Aorta (tissue), 5 donors: ENCODE measurements at regions not wholly inside any gene's neighbourhood (a gene's known extent, or its start where the extent isn't known, plus 50 kb on each side); places are given as distances from the start of the nearest gene placed in this dataset.

ENCODE experiments used
- ATAC-seq: fragments of 200-7000 bp; cut with Tn5 transposase; one replicate; pipeline ENCODE4 v1.9.1; 2022; ENCODE audit warnings: moderate library complexity; ENCODE audit not compliant: low FRiP score
- DNase-seq, 2 donors: peaks; one replicate each; pipeline ENCODE4 v3.0.0-alpha.2; 2020
- H3K27ac ChIP-seq, 2 donors: one replicate each; pipeline ENCODE4 v1.5.1; 2013; ENCODE audit warnings: low read length in 2 of 2, mild to moderate bottlenecking in 2 of 2, moderate library complexity in 2 of 2, control low read depth in 1 of 2, inconsistent platforms in 1 of 2, low read depth in 1 of 2
- H3K27me3 ChIP-seq, 2 donors: one replicate each; pipeline ENCODE4 v1.6.1; 2013; ENCODE audit warnings: control low read depth in 1 of 2, low read length in 1 of 2, mild to moderate bottlenecking in 1 of 2, moderate library complexity in 1 of 2; ENCODE audit not compliant: insufficient read depth in 2 of 2, control insufficient read depth in 1 of 2
- H3K36me3 ChIP-seq, 2 donors: one replicate each; pipeline ENCODE4 v1.6.1; 2013; ENCODE audit warnings: control low read depth in 1 of 2, low read length in 1 of 2, mild to moderate bottlenecking in 1 of 2; ENCODE audit not compliant: insufficient read depth in 2 of 2, control insufficient read depth in 1 of 2
- H3K4me1 ChIP-seq, 2 donors: one replicate each; pipeline ENCODE4 v1.6.1; 2013; ENCODE audit warnings: low read length in 2 of 2, control low read depth in 1 of 2, mild to moderate bottlenecking in 1 of 2, moderate library complexity in 1 of 2; ENCODE audit not compliant: insufficient read depth in 2 of 2, control insufficient read depth in 1 of 2
- H3K4me3 ChIP-seq, 2 donors: one replicate each; pipeline ENCODE4 v1.5.1; 2013; ENCODE audit warnings: low read length in 2 of 2, control low read depth in 1 of 2, mild to moderate bottlenecking in 1 of 2
- H3K9me3 ChIP-seq: one replicate; pipeline ENCODE4 v1.6.1; 2013; ENCODE audit warnings: mild to moderate bottlenecking, low read length; ENCODE audit not compliant: control insufficient read depth
- WGBS, 2 donors: extraction: QIAGEN DNeasy Blood & Tissue Kit; methylation state at CpG; one replicate each; pipeline ENCODE4 v1.1.7; 2013; 5-methylcytosine and 5-hydroxymethylcytosine counted together
- intact Hi-C, 2 donors: fragments of 100-400 bp; cut with DNase I; formaldehyde crosslinking; loops; one replicate each; pipeline versions ENCODE4 v1.14.2 to v1.15.0; 2022
- donor health status: healthy with polysubstance abuse.
- donor health status: Bipolar disorder and iron deficiency.
- donor health status: DM: no; HTN: no; CAD: no.
- donor health status: DM: no; HTN: no; CAD: no.
- donor health status: DM: yes; HTN: yes; CAD: no.

- no peaks in the 10 kb centered on the region for H3K9me3 ChIP-seq
- 89 to 95% methylated on average over 3 of the region's 3 CpGs for WGBS, 2 donors
- ATAC-seq (no peak), DNase-seq (no peak)
- peaks cover 0 to 1% of the 10 kb centered on the region in 2 donors for H3K4me1 ChIP-seq
- no peaks in the 10 kb centered on the region for H3K27me3 ChIP-seq
- H3K27ac ChIP-seq: no peak overlapping the region
- no peaks in the 10 kb centered on the region for H3K36me3 ChIP-seq
- intact Hi-C loops: no loop called here
- H3K4me3 ChIP-seq: no peak overlapping the region
Measured at GRCh38 chr3:177878192-177878591, 658.0 kb upstream of the KCNMB2 start.

DNA sequence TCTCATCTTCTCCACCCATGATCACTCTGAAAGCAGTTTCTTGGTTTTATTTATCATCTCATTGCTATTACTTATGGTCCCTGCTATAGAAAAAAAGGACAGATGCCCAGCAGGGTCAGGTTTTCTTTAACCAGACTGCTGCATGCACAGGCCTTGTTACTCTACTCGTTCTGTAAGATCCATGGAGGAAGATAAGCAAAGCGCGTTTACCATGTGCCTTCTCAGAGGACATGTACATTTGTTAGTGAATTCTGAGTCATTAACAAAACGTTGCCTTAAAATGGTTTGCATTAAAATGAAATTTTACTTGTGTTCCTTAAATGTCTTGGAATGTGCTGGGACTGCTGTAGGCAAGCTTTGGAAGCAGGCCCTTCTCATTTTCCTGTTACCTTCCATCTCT, 657.3 kb upstream of the KCNMB2 start:
- 76 to 83% methylated on average over 4 of the region's 4 CpGs for WGBS, 2 donors

DNA sequence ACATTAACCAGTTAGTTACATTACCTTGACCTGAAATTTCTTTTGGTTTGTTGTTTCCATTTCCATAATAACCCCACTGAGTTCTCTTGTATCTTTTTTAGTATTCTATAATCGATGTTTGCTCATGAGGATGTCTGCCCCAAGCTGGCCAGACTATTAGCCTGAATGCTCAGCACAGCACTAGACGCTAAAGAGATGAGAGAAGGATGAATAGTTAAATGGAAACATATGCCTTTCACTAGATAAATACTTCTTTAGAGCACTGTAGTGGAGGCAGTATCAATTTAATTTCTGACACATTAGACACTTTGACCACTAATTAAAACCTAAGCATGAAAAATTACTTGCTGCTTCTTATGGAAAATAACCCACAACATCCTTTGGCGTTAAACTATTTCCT, 654.9 kb upstream of the KCNMB2 start:
- Histone ChIP-seq H3K9me3 (no peaks in the 10 kb centered on the region), H3K4me1 (peaks cover 2 to 4% of the 10 kb centered on the region in 2 donors), H3K36me3 (no peaks in the 10 kb centered on the region), H3K4me3 (no peak overlapping the region), H3K27ac (no peak overlapping the region), H3K27me3 (no peaks in the 10 kb centered on the region)
- ATAC-seq (no peak), DNase-seq (no peak)
- intact Hi-C loops: no loop called here
- WGBS, 2 donors: 79 to 86% methylated on average over 3 of the region's 3 CpGs

More for the DNA sequence above, 657.3 kb upstream of the KCNMB2 start:
- H3K4me1 ChIP-seq: peaks cover 0 to 4% of the 10 kb centered on the region in 2 donors
- no peaks in the 10 kb centered on the region for H3K9me3 ChIP-seq
- H3K36me3 ChIP-seq: no peaks in the 10 kb centered on the region
- no peak overlapping the region for H3K4me3 ChIP-seq
- intact Hi-C loops: no loop called here
- ATAC-seq: no peak
- no peak overlapping the region for H3K27ac ChIP-seq
- no peak for DNase-seq
- no peaks in the 10 kb centered on the region for H3K27me3 ChIP-seq

GRCh38 chr3:177882124-177882648, 654.0 kb upstream of the KCNMB2 start:
- Histone ChIP-seq H3K27me3 (no peaks in the 10 kb centered on the region), H3K36me3 (no peaks in the 10 kb centered on the region), H3K4me1 (peaks cover 2 to 4% of the 10 kb centered on the region in 2 donors), H3K9me3 (no peaks in the 10 kb centered on the region), H3K4me3 (no peak overlapping the region), H3K27ac (no peak overlapping the region)
- no peak for ATAC-seq
- intact Hi-C loops: no loop called here
- no peak for DNase-seq
- WGBS, 2 donors: 93 to 97% methylated on average over 5 of the region's 5 CpGs

- DNase-seq: no peak
- no peaks in the 10 kb centered on the region for H3K9me3 ChIP-seq
- no peak overlapping the region for H3K27ac ChIP-seq
- peaks cover 2 to 4% of the 10 kb centered on the region in 2 donors for H3K4me1 ChIP-seq
- no peak overlapping the region for H3K4me3 ChIP-seq
- no peak for ATAC-seq
- no peaks in the 10 kb centered on the region for H3K36me3 ChIP-seq
- H3K27me3 ChIP-seq: no peaks in the 10 kb centered on the region
- WGBS, 2 donors: 9 to 14% methylated on average over 2 of the region's 2 CpGs
- intact Hi-C loops: no loop called here
Measured at GRCh38 chr3:177883091-177883490, 653.1 kb upstream of the KCNMB2 start.

GRCh38 chr3:177883957-177884356, 652.3 kb upstream of the KCNMB2 start:
- ATAC-seq (no peak), DNase-seq (no peak)
- 88 to 92% methylated on average over 1 of the region's 1 CpG for WGBS, 2 donors
- Histone ChIP-seq H3K36me3 (no peaks in the 10 kb centered on the region), H3K4me3 (no peak overlapping the region), H3K27me3 (no peaks in the 10 kb centered on the region), H3K9me3 (no peaks in the 10 kb centered on the region), H3K4me1 (peaks cover 2 to 11% of the 10 kb centered on the region in 2 donors), H3K27ac (no peak overlapping the region)
- intact Hi-C loops: no loop called here

GRCh38 chr3:177885063-177885462, 651.2 kb upstream of the KCNMB2 start:
- 83 to 84% methylated on average over 5 of the region's 5 CpGs for WGBS, 2 donors
- Histone ChIP-seq H3K27me3 (no peaks in the 10 kb centered on the region), H3K27ac (no peak overlapping the region), H3K4me1 (peaks cover 2 to 19% of the 10 kb centered on the region in 2 donors), H3K9me3 (no peaks in the 10 kb centered on the region), H3K4me3 (no peak overlapping the region), H3K36me3 (no peaks in the 10 kb centered on the region)
- intact Hi-C loops: loop anchor here in 1 of 2 donors (5.0 kb wide), 1 partner anchor 63 kb away; no protein-coding TSS in a partner anchor
- DNase-seq (no peak), ATAC-seq (no peak)

GRCh38 chr3:177886501-177886900, 649.7 kb upstream of the KCNMB2 start:
- Histone ChIP-seq H3K27me3 (no peaks in the 10 kb centered on the region), H3K4me3 (no peak overlapping the region), H3K4me1 (peaks cover 2 to 21% of the 10 kb centered on the region in 2 donors), H3K36me3 (no peaks in the 10 kb centered on the region), H3K27ac (no peak overlapping the region), H3K9me3 (no peaks in the 10 kb centered on the region)
- ATAC-seq (no peak), DNase-seq (no peak)
- intact Hi-C loops: loop anchor here in 1 of 2 donors (5.0 kb wide), 1 partner anchor 64 kb away; no protein-coding TSS in a partner anchor
- WGBS, 2 donors: 20 to 28% methylated on average over 3 of the region's 3 CpGs

DNA sequence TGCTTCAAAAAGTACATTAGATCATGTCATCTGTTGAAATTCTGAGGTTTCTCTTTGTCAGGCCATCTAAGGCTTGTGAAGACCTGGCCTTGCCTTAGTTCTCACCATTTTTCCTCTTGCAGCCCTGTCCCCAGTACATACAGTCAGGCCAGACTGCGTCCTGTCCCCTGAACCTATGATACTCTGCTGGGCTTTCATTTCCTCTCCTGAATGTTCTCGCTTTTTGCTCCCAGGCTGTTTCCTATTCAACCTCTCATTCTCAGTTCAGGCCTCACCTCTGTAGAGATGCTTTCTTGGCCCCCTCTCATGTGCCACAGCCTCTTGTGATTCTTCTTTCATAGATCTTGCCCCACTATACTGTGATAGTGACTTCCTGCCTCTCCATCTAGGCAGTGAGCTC, 648.8 kb upstream of the KCNMB2 start:
- H3K36me3 ChIP-seq: no peaks in the 10 kb centered on the region
- intact Hi-C loops: loop anchor here in 1 of 2 donors (5.0 kb wide), 1 partner anchor 65 kb away; no protein-coding TSS in a partner anchor
- peak overlapping the region; percentile 16 to 57 for H3K27ac ChIP-seq
- H3K27me3 ChIP-seq: no peaks in the 10 kb centered on the region
- ATAC-seq (no peak), DNase-seq (no peak)
- H3K9me3 ChIP-seq: no peaks in the 10 kb centered on the region
- no peak overlapping the region for H3K4me3 ChIP-seq
- H3K4me1 ChIP-seq: peaks cover 2 to 21% of the 10 kb centered on the region in 2 donors
- 96 to 98% methylated on average over 2 of the region's 2 CpGs for WGBS, 2 donors
